NCI-H2196 (cell line): ENCODE measurements at regions not wholly inside any gene's neighbourhood (a gene's known extent, or its start where the extent isn't known, plus 50 kb on each side); places are given as distances from the start of the nearest gene placed in this dataset.

Experiments used
- DNase-seq: peaks from one replicate; lab custom pipeline; 2025; ENCODE audit not compliant: unreplicated experiment; lab: John Stamatoyannopoulos, UW

DNA sequence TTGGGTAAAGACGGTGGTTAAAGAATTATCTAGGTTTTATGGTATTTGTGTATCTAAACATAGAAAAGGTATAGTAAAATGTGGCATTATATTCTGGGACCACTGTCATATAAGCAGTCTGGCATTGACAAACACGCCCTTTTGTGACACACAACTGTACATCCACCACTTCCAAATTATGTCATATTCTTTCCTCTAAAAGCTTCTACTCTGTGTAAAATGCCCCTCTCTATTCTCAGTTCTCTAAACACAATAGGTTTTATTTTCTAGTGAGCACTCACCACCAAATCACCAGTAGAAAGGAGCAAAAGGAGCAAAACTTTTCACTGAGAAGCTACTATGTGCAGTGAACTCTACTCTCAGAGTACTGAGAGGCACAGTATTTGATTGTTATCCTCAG is 88.1 kb upstream of the PIEZO2 start:
- DNase-seq = no peak

DNA sequence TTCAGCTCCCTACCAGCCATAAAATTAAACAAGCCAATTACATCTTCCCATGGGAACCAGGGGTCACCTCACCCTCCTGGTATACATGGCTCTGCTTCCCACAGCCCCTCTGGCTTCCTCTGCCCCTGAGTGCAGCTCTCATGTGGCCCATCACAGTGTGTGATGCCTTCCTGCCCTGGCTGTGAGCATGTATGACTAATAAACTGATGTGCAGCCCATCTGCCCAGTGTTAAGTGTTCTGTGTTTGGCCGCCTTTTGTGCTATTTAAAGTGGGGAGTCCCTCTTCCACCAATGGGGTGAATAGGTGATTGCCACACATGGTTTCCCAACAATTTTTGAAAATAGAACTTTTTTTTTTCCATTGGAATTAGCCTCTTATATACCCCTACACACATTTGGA is 87.7 kb upstream of the PIEZO2 start:
- no peak for DNase-seq

DNA sequence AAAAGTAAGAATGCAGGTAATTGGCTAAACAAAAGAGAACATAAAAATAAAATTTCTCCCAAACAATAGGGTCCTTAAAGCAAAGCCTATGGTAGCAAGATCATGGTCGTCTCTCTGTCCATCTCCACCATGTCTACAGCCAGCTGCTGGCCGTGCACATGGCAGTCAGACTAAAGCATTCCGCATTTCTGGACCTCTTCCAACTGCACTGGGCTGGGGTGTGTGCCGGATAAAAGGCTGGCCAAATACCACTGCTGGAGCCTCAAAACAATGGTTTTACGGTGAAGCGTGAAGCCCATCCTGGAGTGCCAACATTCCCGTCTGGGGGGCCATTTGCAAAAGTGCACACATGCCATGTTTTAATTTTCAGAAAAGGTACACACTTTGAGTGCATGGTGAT is 74.8 kb upstream of the PIEZO2 start:
- no peak for DNase-seq

DNA sequence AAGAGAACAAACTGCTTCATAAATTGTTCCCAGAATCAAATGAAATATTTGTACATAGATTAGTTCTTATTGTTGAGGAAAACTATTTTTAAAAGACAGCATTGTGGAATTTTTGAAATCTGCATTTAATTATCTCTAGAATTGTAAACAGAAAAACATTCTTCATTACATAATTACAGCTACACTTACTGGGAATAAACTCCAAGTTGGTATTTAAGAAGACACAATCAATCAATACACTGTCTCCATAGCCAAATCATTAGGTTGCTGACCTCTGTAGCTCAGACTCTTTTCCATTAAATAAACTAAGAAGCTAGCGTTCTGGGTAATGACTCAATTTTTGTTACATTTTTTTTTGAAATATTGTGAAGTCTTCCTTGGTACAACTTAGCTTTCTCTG is 70.2 kb upstream of the PIEZO2 start:
- no peak for DNase-seq

DNA sequence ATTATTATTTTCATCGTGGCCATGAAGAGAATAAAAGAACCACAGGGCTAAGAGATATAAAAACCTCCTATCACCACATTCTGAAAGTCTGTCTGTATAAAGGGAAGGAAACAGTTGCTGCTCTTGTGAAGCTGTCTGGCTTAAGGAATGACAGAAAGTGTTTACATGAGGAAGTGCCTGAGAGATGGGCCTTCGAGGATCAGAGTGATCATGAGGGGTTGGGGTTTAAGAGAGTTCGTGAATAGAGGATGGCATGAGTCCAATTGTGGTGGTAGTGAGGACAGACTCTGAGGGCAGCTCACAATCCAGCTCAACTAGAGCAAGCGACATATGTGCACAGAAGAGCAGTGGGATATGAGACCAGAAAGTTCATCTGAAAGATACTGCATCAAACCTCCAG is 65.8 kb upstream of the PIEZO2 start:
- no peak for DNase-seq

DNA sequence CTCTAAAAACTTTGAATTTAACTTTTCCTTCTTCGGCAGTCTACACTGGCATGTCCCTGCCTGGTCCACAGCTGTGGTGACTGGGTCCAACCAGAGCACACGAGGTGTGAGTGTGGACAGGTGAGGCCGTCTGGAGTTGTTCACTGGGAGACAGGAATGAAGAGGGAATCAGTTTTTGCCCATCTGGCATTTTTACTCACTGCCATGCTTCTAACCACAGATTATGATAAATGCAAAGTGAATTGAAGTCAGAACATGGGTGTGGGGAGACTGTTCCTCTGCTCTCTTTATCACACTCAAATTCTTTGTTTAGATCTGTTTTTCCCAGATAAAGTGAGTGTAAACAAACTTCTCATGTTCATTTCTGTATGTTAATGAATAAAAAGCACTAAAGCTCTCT is 54.7 kb upstream of the PIEZO2 start:
- no peak for DNase-seq

DNA sequence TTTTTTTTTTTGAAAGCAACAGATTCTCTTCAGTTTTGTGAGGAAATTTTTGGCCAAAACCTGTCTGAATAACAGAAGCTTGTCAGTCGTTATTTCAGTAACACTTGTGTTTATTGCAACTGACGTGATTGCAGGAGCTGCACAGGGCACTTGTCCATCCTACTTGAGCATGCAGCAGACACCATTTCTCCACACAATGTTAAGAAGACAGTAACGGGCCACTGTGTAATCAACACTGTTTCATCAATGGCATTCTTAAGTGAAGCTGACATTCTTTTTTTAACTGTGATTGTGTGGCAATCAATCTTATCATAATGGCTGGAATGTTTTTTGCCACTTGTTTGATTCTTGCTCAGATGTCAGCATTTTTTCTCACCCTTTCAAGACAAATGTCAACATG is 50.1 kb upstream of the PIEZO2 start:
- DNase-seq = no peak
